Gastrocnemius medialis (tissue), 4 donors: ENCODE measurements at regions not wholly inside any gene's neighbourhood (a gene's known extent, or its start where the extent isn't known, plus 50 kb on each side); places are given as distances from the start of the nearest gene placed in this dataset.

ENCODE experiments used
- CTCF ChIP-seq, 5 experiments: fragments of 450-650 bp in 3 of 5; fragments of 200-600 bp in 2 of 5; sonication (generic) in 2 of 5; IDR thresholded peaks in 4 of 5; conservative IDR thresholded peaks in 1 of 5; 1 replicate in 4 of 5; 2 replicates in 1 of 5; pipeline ENCODE4 v1.5.1; 2016 to 2019; ENCODE audit warnings: antibody characterized with exemption in 5 of 5, mild to moderate bottlenecking in 3 of 5, moderate library complexity in 3 of 5
- POLR2A ChIP-seq, 2 donors: fragments of 450-650 bp; IDR thresholded peaks; one replicate each; pipeline ENCODE4 v1.6.1; 2017; ENCODE audit warnings: antibody characterized with exemption in 2 of 2, mild to moderate bottlenecking in 2 of 2, moderate library complexity in 2 of 2

GRCh38 chr7:13327669-13328068 is 640.2 kb downstream of the ARL4A start:
- TF ChIP-seq CTCF (IDR thresholded peaks at IDR 0.05 in 4 of 5, conservative IDR thresholded peaks at IDR 0.05 in 1 of 5) (no peak), POLR2A (IDR thresholded peaks at IDR 0.05) (no peak)
